Pancreas (tissue), 10 donors: ENCODE measurements at regions not wholly inside any gene's neighbourhood (a gene's known extent, or its start where the extent isn't known, plus 50 kb on each side); places are given as distances from the start of the nearest gene placed in this dataset.
A peak's percentile ranks its signal among the peaks of the same experiment; 100 is the strongest.

Source experiments
- ATAC-seq, 4 donors: fragments of 200-7000 bp; cut with Tn5 transposase; one replicate each; pipeline versions ENCODE4 v1.8.0 to v1.9.1; 2020; ENCODE audit warnings: mild to moderate bottlenecking in 4 of 4, moderate library complexity in 4 of 4
- DNase-seq, 6 donors: peaks; one replicate each; pipeline ENCODE4 v3.0.0-alpha.2; 2020
- FAIRE-seq: peaks from 2 replicates; lab custom pipeline; 2012; peaks lifted over from hg19 to GRCh38; lab: Jason Lieb, UNC
- H3K27ac ChIP-seq, 4 donors: fragments of 200-600 bp; sonication (generic); 1 replicate in 3 of 4; 2 replicates in 1 of 4; pipeline versions ENCODE4 v1.5.0 to v1.8.0; 2020
- H3K27me3 ChIP-seq, 4 donors: fragments of 200-600 bp; one replicate each; pipeline ENCODE4 v1.8.0; 2021
- H3K36me3 ChIP-seq, 3 donors: fragments of 200-600 bp; sonication (generic) in 1 of 3; one replicate each; pipeline versions ENCODE4 v1.5.0 to v1.8.0; 2020 to 2021
- H3K4me1 ChIP-seq, 3 donors: fragments of 200-600 bp; one replicate each; pipeline ENCODE4 v1.8.0; 2021
- H3K4me3 ChIP-seq, 4 donors: fragments of 200-600 bp; sonication (generic) in 2 of 4; one replicate each; pipeline versions ENCODE4 v1.5.0 to v1.8.0; 2020 to 2021
- H3K9me3 ChIP-seq, 4 donors: fragments of 200-600 bp; one replicate each; pipeline ENCODE4 v1.8.0; 2021
- CTCF ChIP-seq, 4 donors: fragments of 200-600 bp; sonication (generic) in 3 of 4; IDR thresholded peaks; one replicate each; pipeline versions ENCODE4 v1.5.0 to v1.8.0; 2021; ENCODE audit warnings: antibody characterized with exemption in 4 of 4
- WGBS, 2 donors: extraction: QIAGEN DNeasy Blood & Tissue Kit; methylation state at CpG; one replicate each; pipeline ENCODE4 v1.1.7; 2013; 5-methylcytosine and 5-hydroxymethylcytosine counted together
- intact Hi-C, 3 donors: fragments of 100-400 bp; cut with DNase I; formaldehyde crosslinking; loops; one replicate each; pipeline versions ENCODE4 v1.11.1 to v1.14.2; 2022
- donor health status: healthy with polysubstance abuse.
- donor health status: DM: no; HTN: no; CAD: no; lungs with moderate emphysema.
- donor health status: DM: no; HTN: no; CAD: no.
- donor health status: control.
- donor health status: control.
- donor health status: Bipolar disorder and iron deficiency.
- donor health status: DM: yes; HTN: yes; CAD: no.
- donor health status: DM: no; HTN: no; CAD: no.
- donor health status: DM: no; HTN: no; CAD: no.
- donor health status: DM: yes; HTN: yes; CAD: no.

DNA sequence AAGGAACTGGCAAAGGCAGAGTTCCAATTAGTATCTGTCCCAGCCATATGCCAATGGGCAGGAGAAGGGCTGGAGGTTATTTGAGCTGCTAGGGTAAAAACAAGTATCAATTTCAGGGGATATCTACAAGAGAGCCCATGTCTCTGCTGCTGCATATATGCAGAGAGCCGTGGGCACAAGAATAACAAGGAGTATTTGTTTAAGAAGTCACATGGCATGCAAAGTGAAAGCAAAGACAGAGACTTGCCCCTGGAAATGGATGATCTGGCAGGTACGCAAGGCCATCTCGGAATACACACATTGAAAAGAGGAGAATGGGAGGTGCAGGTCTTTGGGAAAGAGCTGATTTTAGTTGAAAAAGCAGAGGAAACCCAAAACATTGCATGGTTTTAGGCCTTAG lies 170.6 kb downstream of the EVA1A start:
- H3K4me1 ChIP-seq, result no peaks in the 10 kb centered on the region
- intact Hi-C loops, result no loop called here
- ATAC-seq (peak in 1 of 4 donors; percentile 45), FAIRE-seq (no peak), DNase-seq (no peak)
- no peaks in the 10 kb centered on the region for H3K9me3 ChIP-seq
- no peak overlapping the region for H3K4me3 ChIP-seq
- WGBS, 2 donors, result 64 to 72% methylated on average over 3 of the region's 3 CpGs
- H3K27me3 ChIP-seq, result no peaks in the 10 kb centered on the region
- no peaks in the 10 kb centered on the region for H3K36me3 ChIP-seq
- no peak overlapping the region for H3K27ac ChIP-seq
- no peak for TF ChIP-seq CTCF (IDR thresholded peaks at IDR 0.05)

DNA sequence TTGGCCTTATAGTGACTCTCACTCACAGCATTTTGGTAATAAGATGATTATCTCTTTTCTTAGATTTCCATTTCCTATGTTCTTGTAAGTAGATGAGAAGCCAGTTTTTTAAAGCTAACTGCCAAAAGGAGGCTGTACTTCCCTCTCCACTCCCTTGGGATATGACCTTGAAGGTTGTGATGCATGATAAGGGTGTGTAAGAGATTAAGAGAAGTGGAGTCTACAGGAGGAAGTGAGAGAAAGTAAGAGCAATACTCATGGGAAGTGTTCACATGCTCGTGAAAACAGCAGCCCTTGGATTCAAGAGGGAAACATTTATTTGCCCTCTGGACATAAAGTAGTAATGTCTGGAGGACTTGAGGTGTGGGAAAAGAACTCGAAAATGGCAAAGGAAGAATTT lies 171.5 kb downstream of the EVA1A start:
- DNase-seq, result no peak
- no peak for ATAC-seq
- H3K36me3 ChIP-seq, result no peaks in the 10 kb centered on the region
- intact Hi-C loops, result no loop called here
- WGBS, 2 donors, result 35 to 53% methylated on average over 2 of the region's 2 CpGs
- TF ChIP-seq CTCF (IDR thresholded peaks at IDR 0.05), result no peak
- FAIRE-seq, result no peak
- H3K4me1 ChIP-seq, result no peaks in the 10 kb centered on the region
- no peaks in the 10 kb centered on the region for H3K27me3 ChIP-seq
- H3K9me3 ChIP-seq, result no peaks in the 10 kb centered on the region
- no peak overlapping the region for H3K4me3 ChIP-seq
- no peak overlapping the region for H3K27ac ChIP-seq

GRCh38 chr2:75381032-75381431 lies 179.7 kb downstream of the EVA1A start:
- H3K36me3 ChIP-seq, result no peaks in the 10 kb centered on the region
- no peaks in the 10 kb centered on the region for H3K9me3 ChIP-seq
- no peak overlapping the region for H3K4me3 ChIP-seq
- H3K4me1 ChIP-seq, result no peaks in the 10 kb centered on the region
- H3K27ac ChIP-seq, result no peak overlapping the region
- 68 to 77% methylated on average over 10 of the region's 10 CpGs for WGBS, 2 donors
- H3K27me3 ChIP-seq, result no peaks in the 10 kb centered on the region
- no peak for FAIRE-seq
- peak in 1 of 6 donors; percentile 23 for DNase-seq
- intact Hi-C loops, result no loop called here
- ATAC-seq, result no peak
- no peak for TF ChIP-seq CTCF (IDR thresholded peaks at IDR 0.05)

DNA sequence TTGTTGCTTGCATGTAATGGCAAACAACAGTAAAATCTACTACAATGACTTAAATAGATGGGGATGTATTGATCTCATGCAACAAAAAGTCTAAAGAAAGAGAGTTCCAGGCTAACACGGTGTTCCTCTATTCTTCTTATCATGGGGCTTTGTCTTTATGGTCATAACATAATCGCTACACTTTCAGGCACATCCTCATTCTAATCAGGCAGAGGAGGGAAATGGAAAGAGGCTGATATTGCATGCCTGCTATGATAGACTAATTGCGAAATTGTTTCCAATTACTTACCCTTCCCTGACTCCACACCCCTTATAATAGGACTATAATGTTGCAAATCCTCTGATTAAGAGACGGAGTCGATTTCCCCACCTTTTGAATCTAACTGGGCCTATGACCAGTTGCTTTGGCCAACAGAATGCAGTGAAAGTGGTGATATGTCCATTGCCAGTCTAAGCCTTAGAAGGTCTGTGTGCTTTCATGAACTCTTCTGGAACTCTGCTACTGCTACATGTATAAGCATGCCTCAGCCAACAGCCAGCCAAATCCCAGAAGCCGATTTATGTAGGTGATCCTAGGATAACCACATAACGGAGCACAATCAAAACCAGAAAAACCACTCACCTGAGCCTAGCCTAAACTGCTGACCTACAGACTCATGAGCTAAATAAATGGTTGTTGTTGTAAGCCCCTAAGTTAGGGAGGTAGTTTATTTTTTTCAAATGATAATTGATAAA lies 180.3 kb upstream of the TACR1 start:
- no peak for TF ChIP-seq CTCF (IDR thresholded peaks at IDR 0.05)
- Histone ChIP-seq H3K27ac (no peak overlapping the region), H3K4me3 (no peak overlapping the region), H3K36me3 (no peaks in the 10 kb centered on the region), H3K9me3 (no peaks in the 10 kb centered on the region), H3K27me3 (no peaks in the 10 kb centered on the region), H3K4me1 (no peaks in the 10 kb centered on the region)
- ATAC-seq, result no peak
- DNase-seq, result no peak
- 65 to 66% methylated on average over 7 of the region's 7 CpGs for WGBS, 2 donors
- FAIRE-seq, result no peak
- intact Hi-C loops, result no loop called here
